Hematopoietic multipotent progenitor cell treated with erythropoietin and hydrocortisone succinate and interleukin-3 and kit ligand, for 4 days (in vitro differentiated cells): ENCODE measurements at regions not wholly inside any gene's neighbourhood (a gene's known extent, or its start where the extent isn't known, plus 50 kb on each side); places are given as distances from the start of the nearest gene placed in this dataset.

Source experiments
- DNase-seq: peaks from one replicate; pipeline ENCODE4 v3.0.0-alpha.2; 2015

GRCh38 chr4:79078339-79078738, 139.1 kb upstream of the PAQR3 start:
- DNase-seq: peak; percentile 2

- no peak for DNase-seq
Observed at GRCh38 chr4:79074040-79074439, 134.8 kb upstream of the PAQR3 start.

GRCh38 chr4:79073471-79073870, 134.2 kb upstream of the PAQR3 start:
- DNase-seq: no peak

- peak; percentile 14 for DNase-seq
Observed at GRCh38 chr4:79065262-79065661, 126.0 kb upstream of the PAQR3 start.

GRCh38 chr4:79064806-79065205, 125.6 kb upstream of the PAQR3 start:
- DNase-seq: no peak

- DNase-seq: no peak
Observed at GRCh38 chr4:79059631-79060399, 120.6 kb upstream of the PAQR3 start.

GRCh38 chr4:79057772-79058171, 118.5 kb upstream of the PAQR3 start:
- DNase-seq: no peak

- no peak for DNase-seq
Observed at GRCh38 chr4:79053754-79054153, 114.5 kb upstream of the PAQR3 start.

GRCh38 chr4:79050541-79050880, 111.3 kb upstream of the PAQR3 start:
- DNase-seq: no peak

GRCh38 chr4:79049840-79050540, 110.8 kb upstream of the PAQR3 start:
- no peak for DNase-seq

GRCh38 chr4:79048878-79049277, 109.6 kb upstream of the PAQR3 start:
- no peak for DNase-seq

- no peak for DNase-seq
Observed at GRCh38 chr4:79047316-79047715, 108.1 kb upstream of the PAQR3 start.

- DNase-seq: no peak
Observed at GRCh38 chr4:79046016-79046592, 106.9 kb upstream of the PAQR3 start.

GRCh38 chr4:79044141-79044659, 105.0 kb upstream of the PAQR3 start:
- no peak for DNase-seq

- no peak for DNase-seq
Observed at GRCh38 chr4:79043138-79043537, 103.9 kb upstream of the PAQR3 start.

- peak; percentile 76 for DNase-seq
Observed at GRCh38 chr4:79042079-79042674, 102.9 kb upstream of the PAQR3 start.

GRCh38 chr4:79034544-79034943, 95.3 kb upstream of the PAQR3 start:
- DNase-seq: no peak

- no peak for DNase-seq
Observed at GRCh38 chr4:79030973-79031372, 91.7 kb upstream of the PAQR3 start.

GRCh38 chr4:79027656-79028055, 88.4 kb upstream of the PAQR3 start:
- no peak for DNase-seq

- no peak for DNase-seq
Observed at GRCh38 chr4:79025170-79025569, 85.9 kb upstream of the PAQR3 start.

GRCh38 chr4:79023799-79024770, 84.8 kb upstream of the PAQR3 start:
- no peak for DNase-seq

GRCh38 chr4:79022529-79022928, 83.3 kb upstream of the PAQR3 start:
- DNase-seq: no peak
